H1 (cell line): ENCODE measurements at regions not wholly inside any gene's neighbourhood (a gene's known extent, or its start where the extent isn't known, plus 50 kb on each side); places are given as distances from the start of the nearest gene placed in this dataset.

ENCODE experiments used
- CTCF ChIA-PET: fragments of 300-600 bp; sonication (Branson Sonifier 250); formaldehyde crosslinking; loops from one replicate; lab custom pipeline; 2021; ENCODE audit not compliant: partially characterized antibody; lab: Charles Lee
- POLR2A ChIA-PET: fragments of 300-600 bp; sonication (Branson Sonifier 250); formaldehyde crosslinking; loops from one replicate; lab custom pipeline; 2021; ENCODE audit warnings: inconsistent platforms; ENCODE audit not compliant: partially characterized antibody; lab: Charles Lee
- DNase-seq, 2 experiments: peaks; one replicate each; pipeline versions ENCODE4 v3.0.0 to v3.0.0-alpha.2; 2010 to 2022; ENCODE audit warnings: low spot score in 2 of 2, low read depth in 1 of 2, mixed read lengths in 1 of 2
- FAIRE-seq: peaks from 2 replicates; lab custom pipeline; 2011; peaks lifted over from hg19 to GRCh38; lab: Jason Lieb, UNC
- H2AFZ ChIP-seq: 2 replicates; pipeline ENCODE4 v1.8.1; 2012; ENCODE audit warnings: low read length, inconsistent platforms
- H2AK5ac ChIP-seq: 2 replicates; pipeline ENCODE4 v1.6.1; 2013; ENCODE audit warnings: low read depth, low read length
- H2BK120ac ChIP-seq: replicated peaks from 2 replicates; pipeline ENCODE3; 2013; ENCODE audit warnings: low read depth, low read length, inconsistent platforms
- H2BK12ac ChIP-seq: 2 replicates; pipeline ENCODE4 v1.6.1; 2013; ENCODE audit warnings: low read depth, low read length
- H2BK15ac ChIP-seq: 2 replicates; pipeline ENCODE4 v1.6.1; 2013; ENCODE audit warnings: low read length
- H2BK20ac ChIP-seq: 2 replicates; pipeline ENCODE4 v1.6.1; 2013; ENCODE audit warnings: low read length
- H2BK5ac ChIP-seq: 2 replicates; pipeline ENCODE4 v1.6.1; 2013; ENCODE audit warnings: low read depth, low read length
- H3K14ac ChIP-seq: 2 replicates; pipeline ENCODE4 v1.6.1; 2013; ENCODE audit warnings: inconsistent platforms; ENCODE audit not compliant: insufficient read length
- H3K18ac ChIP-seq: 2 replicates; pipeline ENCODE4 v1.6.1; 2013; ENCODE audit warnings: low read length; ENCODE audit errors: extremely low read depth
- H3K23ac ChIP-seq: 2 replicates; pipeline ENCODE4 v1.6.1; 2013; ENCODE audit warnings: inconsistent platforms; ENCODE audit not compliant: insufficient read length
- H3K23me2 ChIP-seq: 2 replicates; pipeline ENCODE4 v1.6.1; 2013; ENCODE audit warnings: low read depth, low read length
- H3K27ac ChIP-seq: 2 replicates; pipeline ENCODE4 v1.6.1; 2011; ENCODE audit warnings: low read depth, low read length, inconsistent platforms
- H3K27me3 ChIP-seq, 4 experiments: replicated peaks in 1 of 4; 1 replicate in 1 of 4; 2 replicates in 3 of 4; pipeline versions ENCODE4 v1.6.1 to v1.8.1; 2011 to 2013; ENCODE audit warnings: low read length in 3 of 4, mild to moderate bottlenecking in 3 of 4, inconsistent platforms in 2 of 4, mixed read lengths in 2 of 4, moderate library complexity in 1 of 4; ENCODE audit not compliant: control insufficient read depth in 3 of 4, insufficient read depth in 3 of 4; ENCODE audit errors: extremely low read depth in 1 of 4
- H3K36me3 ChIP-seq, 4 experiments: 2 replicates each; pipeline versions ENCODE4 v1.6.1 to v1.8.1; 2011 to 2013; ENCODE audit warnings: mild to moderate bottlenecking in 4 of 4, low read length in 3 of 4, moderate library complexity in 2 of 4, control low read depth in 1 of 4, inconsistent platforms in 1 of 4; ENCODE audit not compliant: insufficient read depth in 4 of 4, control insufficient read depth in 2 of 4
- H3K4ac ChIP-seq: replicated peaks from 2 replicates; pipeline ENCODE3; 2013; ENCODE audit warnings: low read length, low read depth, mixed read lengths, inconsistent platforms; ENCODE audit not compliant: insufficient read length
- H3K4me1 ChIP-seq, 4 experiments: replicated peaks in 1 of 4; 1 replicate in 1 of 4; 2 replicates in 3 of 4; pipeline versions ENCODE4 v1.6.1 to v1.8.1; 2011 to 2013; ENCODE audit warnings: low read length in 3 of 4, inconsistent platforms in 2 of 4, mixed read lengths in 1 of 4; ENCODE audit not compliant: insufficient read depth in 4 of 4, control insufficient read depth in 3 of 4
- H3K4me2 ChIP-seq, 2 experiments: 2 replicates each; pipeline versions ENCODE4 v1.6.1 to v1.8.1; 2011 to 2013; ENCODE audit warnings: low read depth in 2 of 2, low read length in 2 of 2, control low read depth in 1 of 2, inconsistent platforms in 1 of 2, mild to moderate bottlenecking in 1 of 2; ENCODE audit not compliant: insufficient read depth in 1 of 2
- H3K4me3 ChIP-seq, 4 experiments: fragments of 200-600, 300-600 bp in 1 of 4; sonication (generic), shearing (Covaris generic), sonication (Bioruptor Twin) in 1 of 4; 2 replicates each; pipeline versions ENCODE4 v1.5.1 to v1.8.1; 2011 to 2016; ENCODE audit warnings: low read length in 4 of 4, low read depth in 3 of 4, control low read depth in 2 of 4, inconsistent platforms in 2 of 4, mild to moderate bottlenecking in 2 of 4, mixed read lengths in 1 of 4, moderate library complexity in 1 of 4; ENCODE audit not compliant: insufficient read depth in 2 of 4; ENCODE audit errors: extremely low read depth in 1 of 4
- H3K56ac ChIP-seq: replicated peaks from 2 replicates; pipeline ENCODE3; 2013; ENCODE audit warnings: low read depth, mild to moderate bottlenecking, mixed read lengths, low read length, inconsistent platforms; ENCODE audit not compliant: insufficient read length
- H3K79me1 ChIP-seq: 2 replicates; pipeline ENCODE4 v1.6.1; 2013; ENCODE audit warnings: low read depth, low read length, control low read depth
- H3K79me2 ChIP-seq, 2 experiments: 2 replicates each; pipeline versions ENCODE4 v1.6.1 to v1.8.1; 2012 to 2013; ENCODE audit warnings: low read length in 2 of 2, mild to moderate bottlenecking in 2 of 2, inconsistent platforms in 1 of 2; ENCODE audit not compliant: insufficient read depth in 2 of 2, control insufficient read depth in 1 of 2
- H3K9ac ChIP-seq, 4 experiments: replicated peaks in 1 of 4; 1 replicate in 1 of 4; 2 replicates in 3 of 4; pipeline versions ENCODE4 v1.6.1 to v1.8.1; 2011 to 2013; ENCODE audit warnings: low read depth in 3 of 4, low read length in 3 of 4, control low read depth in 2 of 4, mild to moderate bottlenecking in 2 of 4, moderate library complexity in 2 of 4, inconsistent platforms in 1 of 4; ENCODE audit errors: extremely low read depth in 1 of 4
- H3K9me3 ChIP-seq, 2 experiments: 2 replicates each; pipeline versions ENCODE4 v1.6.1 to v1.8.1; 2012 to 2013; ENCODE audit warnings: mild to moderate bottlenecking in 2 of 2, moderate library complexity in 2 of 2, control low read depth in 1 of 2, inconsistent platforms in 1 of 2, low read depth in 1 of 2, low read length in 1 of 2, mixed read lengths in 1 of 2; ENCODE audit not compliant: insufficient read depth in 2 of 2
- H4K20me1 ChIP-seq, 2 experiments: replicated peaks in 1 of 2; 2 replicates each; pipeline versions ENCODE3 to v1.8.1; 2011 to 2013; ENCODE audit warnings: inconsistent platforms in 2 of 2, low read length in 2 of 2, mild to moderate bottlenecking in 1 of 2; ENCODE audit not compliant: insufficient read depth in 2 of 2, control insufficient read depth in 1 of 2
- H4K5ac ChIP-seq: 2 replicates; pipeline ENCODE4 v1.6.1; 2013; ENCODE audit warnings: low read length, low read depth, mixed read lengths, inconsistent platforms; ENCODE audit not compliant: insufficient read length
- H4K8ac ChIP-seq: 2 replicates; pipeline ENCODE4 v1.8.0; 2013; ENCODE audit warnings: mild to moderate bottlenecking, moderate library complexity, low read length, inconsistent platforms; ENCODE audit not compliant: insufficient read depth; ENCODE audit errors: extremely low read depth
- H4K91ac ChIP-seq: replicated peaks from 2 replicates; pipeline ENCODE3; 2013; ENCODE audit warnings: low read length, mixed read lengths, inconsistent platforms; ENCODE audit not compliant: insufficient read length
- CHD1 ChIP-seq: IDR thresholded peaks from 2 replicates; pipeline ENCODE4 v1.6.1; 2012; ENCODE audit warnings: low read depth, low read length, improper control_type of control experiment
- PHF8 ChIP-seq: fragments of 200-600 bp; sonication (generic); conservative IDR thresholded peaks from 2 replicates; pipeline ENCODE4 v1.7.1; 2012; ENCODE audit warnings: low read depth, mild to moderate bottlenecking, inconsistent platforms, low read length, moderate library complexity
- WGBS, 2 experiments: shearing (Covaris generic) in 1 of 2; methylation state at CpG; one replicate each; pipeline versions ENCODE4 v1.1.6 to v1.1.7; 2013 to 2015; ENCODE audit warnings: low lambda C conversion rate in 2 of 2, mixed read lengths in 2 of 2, inconsistent platforms in 1 of 2, low coverage in 1 of 2, missing lambda C conversion rate in 1 of 2; ENCODE audit not compliant: insufficient replicate concordance in 2 of 2, insufficient coverage in 1 of 2, insufficient read length in 1 of 2; ENCODE audit errors: extremely low coverage in 1 of 2, missing lambda C conversion rate in 1 of 2; 5-methylcytosine and 5-hydroxymethylcytosine counted together
- TF ChIP-seq, protein P1 (sequence below): IDR thresholded peaks from 2 replicates; pipeline ENCODE4 v1.6.1; 2011; ENCODE audit warnings: low read length, improper control_type of control experiment

DNA sequence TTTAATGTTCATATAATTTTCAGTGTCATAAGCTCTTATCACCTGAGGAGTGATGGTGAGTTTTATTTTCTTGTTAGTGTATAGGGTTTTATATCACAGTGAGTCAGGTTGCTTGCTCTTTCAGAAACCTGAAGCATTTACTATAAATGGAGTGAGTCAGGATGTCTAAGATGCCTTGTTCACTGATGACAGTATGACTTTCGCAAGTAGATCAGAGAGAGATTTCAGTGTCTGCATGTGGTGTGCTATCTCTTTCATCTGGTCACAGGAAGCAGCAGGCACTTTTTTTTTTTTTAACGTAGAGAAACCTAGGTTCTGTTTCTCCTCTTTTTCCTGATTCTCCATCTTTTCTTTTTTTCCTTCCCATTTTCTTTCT, 237.1 kb downstream of the DMRTA1 start:
- TF ChIP-seq, protein P1, sequence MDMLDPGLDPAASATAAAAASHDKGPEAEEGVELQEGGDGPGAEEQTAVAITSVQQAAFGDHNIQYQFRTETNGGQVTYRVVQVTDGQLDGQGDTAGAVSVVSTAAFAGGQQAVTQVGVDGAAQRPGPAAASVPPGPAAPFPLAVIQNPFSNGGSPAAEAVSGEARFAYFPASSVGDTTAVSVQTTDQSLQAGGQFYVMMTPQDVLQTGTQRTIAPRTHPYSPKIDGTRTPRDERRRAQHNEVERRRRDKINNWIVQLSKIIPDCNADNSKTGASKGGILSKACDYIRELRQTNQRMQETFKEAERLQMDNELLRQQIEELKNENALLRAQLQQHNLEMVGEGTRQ = no peak
- TF ChIP-seq CHD1 (no peak), PHF8 (no peak)
- Histone ChIP-seq H3K4ac (no peak overlapping the region), H4K91ac (no peak overlapping the region), H3K18ac (no peak overlapping the region), H3K4me1 (0 out of 7 replicates have a peak, but pooled peaks cover 0 to 2% (median 0%) of the 10 kb centered on the region in 4 experiments), H2BK15ac (no peak overlapping the region), H2BK12ac (no peak overlapping the region), H3K14ac (no peak overlapping the region), H2AK5ac (no peak overlapping the region), H3K27ac (no peak overlapping the region), H3K79me2 (no peaks in the 10 kb centered on the region), H4K8ac (no peak overlapping the region), H3K79me1 (no peaks in the 10 kb centered on the region), H3K4me3 (no peak overlapping the region), H3K23me2 (no peaks in the 10 kb centered on the region), H4K5ac (no peak overlapping the region), H2BK20ac (no peak overlapping the region), H3K56ac (no peak overlapping the region), H2AFZ (no peak overlapping the region), H3K9ac (no peak overlapping the region), H3K9me3 (no peaks in the 10 kb centered on the region), H4K20me1 (no peaks in the 10 kb centered on the region), H3K23ac (no peak overlapping the region), H3K36me3 (no peaks in the 10 kb centered on the region), H3K27me3 (no peaks in the 10 kb centered on the region), H3K4me2 (no peak overlapping the region), H2BK5ac (no peak overlapping the region), H2BK120ac (no peak overlapping the region)
- ChIA-PET POLR2A (no interaction called here), CTCF (no interaction called here)
- DNase-seq = no peak
- WGBS, 2 experiments = 97% methylated on average over 2 of the region's 2 CpGs; no CpG with 5 or more reads in 1 of the 2 experiments
- FAIRE-seq = no peak
